Fibroblast of lung (primary cell): ENCODE measurements at regions not wholly inside any gene's neighbourhood (a gene's known extent, or its start where the extent isn't known, plus 50 kb on each side); places are given as distances from the start of the nearest gene placed in this dataset.
A peak's percentile ranks its signal among the peaks of the same experiment; 100 is the strongest.
"Not testable (repeated sequence)": the region's sequence is repeated elsewhere in the genome, so short reads cannot be mapped to it uniquely, and the experiment has no call there.

Experiments used
- DNase-seq, 2 donors: peaks; one replicate each; pipeline versions ENCODE4 v3.0.0 to v3.0.0-alpha.2; 2010; ENCODE audit warnings: low read depth in 2 of 2
- H2AFZ ChIP-seq: 2 replicates; pipeline ENCODE4 v1.5.1; 2012; ENCODE audit warnings: low read length, control low read depth, inconsistent platforms
- H3K27ac ChIP-seq: 2 replicates; pipeline ENCODE4 v1.5.1; 2011; ENCODE audit warnings: low read length, control low read depth; ENCODE audit not compliant: insufficient read depth
- H3K27me3 ChIP-seq: 2 replicates; pipeline ENCODE4 v1.5.1; 2011; ENCODE audit warnings: mild to moderate bottlenecking, low read length; ENCODE audit not compliant: control insufficient read depth, insufficient read depth
- H3K36me3 ChIP-seq: 2 replicates; pipeline ENCODE4 v1.5.1; 2011; ENCODE audit warnings: low read length; ENCODE audit not compliant: control insufficient read depth, insufficient read depth
- H3K4me1 ChIP-seq: 2 replicates; pipeline ENCODE4 v1.5.1; 2011; ENCODE audit warnings: low read length; ENCODE audit not compliant: control insufficient read depth, insufficient read depth; ENCODE audit errors: extremely low read depth
- H3K4me2 ChIP-seq: 2 replicates; pipeline ENCODE4 v1.5.1; 2011; ENCODE audit warnings: low read length, control low read depth; ENCODE audit not compliant: insufficient read depth; ENCODE audit errors: extremely low read depth
- H3K4me3 ChIP-seq, 4 experiments: fragments of 200-600 bp in 1 of 4; sonication (generic) in 1 of 4; replicated peaks in 1 of 4; 2 replicates each; pipeline ENCODE4 v1.5.1; 2011 to 2016; ENCODE audit warnings: low read length in 4 of 4, low read depth in 3 of 4, mild to moderate bottlenecking in 3 of 4, control low read depth in 2 of 4, inconsistent platforms in 1 of 4, mixed read lengths in 1 of 4; ENCODE audit not compliant: insufficient read depth in 1 of 4; ENCODE audit errors: control extremely low read depth in 1 of 4
- H3K79me2 ChIP-seq: 2 replicates; pipeline ENCODE4 v1.5.1; 2012; ENCODE audit warnings: mild to moderate bottlenecking, low read length, inconsistent platforms; ENCODE audit not compliant: control insufficient read depth, insufficient read depth
- H3K9ac ChIP-seq: 2 replicates; pipeline ENCODE4 v1.5.1; 2011; ENCODE audit warnings: mild to moderate bottlenecking, low read length, control low read depth; ENCODE audit not compliant: insufficient read depth
- H3K9me3 ChIP-seq: 2 replicates; pipeline ENCODE4 v1.5.1; 2012; ENCODE audit warnings: low read depth, low read length; ENCODE audit not compliant: control insufficient read depth, insufficient read depth
- H4K20me1 ChIP-seq: 2 replicates; pipeline ENCODE4 v1.5.1; 2011; ENCODE audit warnings: low read length; ENCODE audit not compliant: control insufficient read depth, insufficient read depth; ENCODE audit errors: extremely low read depth
- TF ChIP-seq, protein P1 (sequence below), 2 donors: IDR thresholded peaks in 1 of 2; conservative IDR thresholded peaks in 1 of 2; 1 replicate in 1 of 2; 2 replicates in 1 of 2; pipeline ENCODE4 v1.5.1; 2011 to 2012; ENCODE audit warnings: low read length in 2 of 2, control low read depth in 1 of 2, inconsistent platforms in 1 of 2, low read depth in 1 of 2, mild to moderate bottlenecking in 1 of 2

- H3K36me3 ChIP-seq, H3K27ac ChIP-seq, H3K4me3 ChIP-seq, H2AFZ ChIP-seq, H3K4me1 ChIP-seq, H3K79me2 ChIP-seq, H3K4me2 ChIP-seq, H3K27me3 ChIP-seq, H3K9me3 ChIP-seq, DNase-seq, H4K20me1 ChIP-seq, H3K9ac ChIP-seq: not testable (repeated sequence)
- TF ChIP-seq, protein P1, sequence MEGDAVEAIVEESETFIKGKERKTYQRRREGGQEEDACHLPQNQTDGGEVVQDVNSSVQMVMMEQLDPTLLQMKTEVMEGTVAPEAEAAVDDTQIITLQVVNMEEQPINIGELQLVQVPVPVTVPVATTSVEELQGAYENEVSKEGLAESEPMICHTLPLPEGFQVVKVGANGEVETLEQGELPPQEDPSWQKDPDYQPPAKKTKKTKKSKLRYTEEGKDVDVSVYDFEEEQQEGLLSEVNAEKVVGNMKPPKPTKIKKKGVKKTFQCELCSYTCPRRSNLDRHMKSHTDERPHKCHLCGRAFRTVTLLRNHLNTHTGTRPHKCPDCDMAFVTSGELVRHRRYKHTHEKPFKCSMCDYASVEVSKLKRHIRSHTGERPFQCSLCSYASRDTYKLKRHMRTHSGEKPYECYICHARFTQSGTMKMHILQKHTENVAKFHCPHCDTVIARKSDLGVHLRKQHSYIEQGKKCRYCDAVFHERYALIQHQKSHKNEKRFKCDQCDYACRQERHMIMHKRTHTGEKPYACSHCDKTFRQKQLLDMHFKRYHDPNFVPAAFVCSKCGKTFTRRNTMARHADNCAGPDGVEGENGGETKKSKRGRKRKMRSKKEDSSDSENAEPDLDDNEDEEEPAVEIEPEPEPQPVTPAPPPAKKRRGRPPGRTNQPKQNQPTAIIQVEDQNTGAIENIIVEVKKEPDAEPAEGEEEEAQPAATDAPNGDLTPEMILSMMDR (conservative IDR thresholded peaks at IDR 0.05 in 1 of 2, IDR thresholded peaks at IDR 0.05 in 1 of 2; ENCODE audit: low read depth in 1 of 2, low read length in 2 of 2): peak in 1 of 2 donors; percentile 19
Observed at GRCh38 chr16:29181921-29182411, 197.1 kb downstream of the LAT start.

GRCh38 chr16:29181254-29181780 lies 196.5 kb downstream of the LAT start:
- not testable (repeated sequence) for H4K20me1 ChIP-seq, DNase-seq, H2AFZ ChIP-seq, H3K9ac ChIP-seq, H3K27me3 ChIP-seq, H3K27ac ChIP-seq, H3K79me2 ChIP-seq, H3K9me3 ChIP-seq, H3K4me1 ChIP-seq, H3K4me3 ChIP-seq, H3K4me2 ChIP-seq, H3K36me3 ChIP-seq

- H3K27me3 ChIP-seq: not testable (repeated sequence)
Observed at GRCh38 chr16:29180206-29180600, 195.4 kb downstream of the LAT start.

DNA sequence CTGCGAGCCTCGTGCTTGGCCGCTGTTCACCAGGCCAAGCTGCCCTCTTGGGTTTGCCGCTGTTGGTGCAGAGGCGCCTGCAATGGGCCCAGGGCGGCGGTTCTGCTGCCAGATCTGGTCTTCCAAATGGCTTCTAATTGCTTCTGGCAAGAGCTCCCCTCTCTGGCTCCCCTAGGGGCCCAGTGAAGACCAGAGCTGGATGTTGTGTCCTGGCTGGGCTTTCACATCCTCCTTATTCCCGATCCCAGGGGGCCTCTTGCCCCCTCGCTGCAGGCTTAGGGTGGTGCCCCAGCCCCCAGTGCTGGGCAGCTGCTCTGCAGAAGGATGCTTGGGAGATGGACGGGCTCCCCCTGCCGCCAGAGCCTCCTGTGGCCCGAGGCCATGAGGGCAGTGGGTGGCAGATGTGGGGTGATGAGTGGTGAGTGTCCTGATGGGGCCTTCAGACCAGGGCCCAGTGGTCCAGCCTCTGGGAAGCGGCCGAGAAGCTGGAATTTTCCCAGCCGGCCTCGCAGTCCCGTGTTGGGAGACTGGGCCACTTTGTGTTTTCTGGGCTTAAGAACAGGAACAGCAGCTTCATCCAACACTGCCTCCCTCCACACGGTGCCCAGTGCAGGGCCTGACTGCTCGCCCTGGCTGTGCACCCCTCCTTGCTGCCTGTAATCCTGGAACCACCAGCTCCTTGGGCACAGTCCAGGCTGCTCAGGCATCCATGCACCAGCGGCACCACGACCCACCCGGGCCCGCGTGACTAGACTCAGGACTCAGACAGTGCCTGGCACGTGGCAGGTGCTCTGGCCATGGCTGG lies 194.8 kb downstream of the LAT start:
- H2AFZ ChIP-seq, H3K79me2 ChIP-seq, H3K9ac ChIP-seq, H3K27ac ChIP-seq, H3K4me2 ChIP-seq, H3K4me3 ChIP-seq, H3K4me1 ChIP-seq, H3K27me3 ChIP-seq, H3K9me3 ChIP-seq, H4K20me1 ChIP-seq, H3K36me3 ChIP-seq: not testable (repeated sequence)
- peak in 1 of 2 donors; percentile 59 for DNase-seq
- TF ChIP-seq, protein P1 (conservative IDR thresholded peaks at IDR 0.05 in 1 of 2, IDR thresholded peaks at IDR 0.05 in 1 of 2; ENCODE audit: low read depth in 1 of 2, low read length in 2 of 2): peak in 1 of 2 donors; percentile 33

More at GRCh38 chr16:29180206-29180600, 195.4 kb downstream of the LAT start:
- not testable (repeated sequence) for H3K4me2 ChIP-seq, H4K20me1 ChIP-seq, H3K4me1 ChIP-seq, H3K36me3 ChIP-seq, H3K27ac ChIP-seq, H3K4me3 ChIP-seq, H3K79me2 ChIP-seq, H3K9ac ChIP-seq, DNase-seq, H3K9me3 ChIP-seq, H2AFZ ChIP-seq

GRCh38 chr16:29177888-29178726 lies 193.3 kb downstream of the LAT start:
- H3K27ac ChIP-seq: peak overlapping the region; percentile 48
- not testable (repeated sequence) for H3K9ac ChIP-seq, H3K36me3 ChIP-seq, H3K79me2 ChIP-seq, H3K9me3 ChIP-seq, H3K4me1 ChIP-seq, H3K4me3 ChIP-seq, H4K20me1 ChIP-seq, H3K27me3 ChIP-seq, H3K4me2 ChIP-seq, H2AFZ ChIP-seq
- DNase-seq: peak in 1 of 2 donors; percentile 92
